ENCODE measurements at regions not wholly inside any gene's neighbourhood (a gene's known extent, or its start where the extent isn't known, plus 50 kb on each side); places are given as distances from the start of the nearest gene placed in this dataset.

DNA sequence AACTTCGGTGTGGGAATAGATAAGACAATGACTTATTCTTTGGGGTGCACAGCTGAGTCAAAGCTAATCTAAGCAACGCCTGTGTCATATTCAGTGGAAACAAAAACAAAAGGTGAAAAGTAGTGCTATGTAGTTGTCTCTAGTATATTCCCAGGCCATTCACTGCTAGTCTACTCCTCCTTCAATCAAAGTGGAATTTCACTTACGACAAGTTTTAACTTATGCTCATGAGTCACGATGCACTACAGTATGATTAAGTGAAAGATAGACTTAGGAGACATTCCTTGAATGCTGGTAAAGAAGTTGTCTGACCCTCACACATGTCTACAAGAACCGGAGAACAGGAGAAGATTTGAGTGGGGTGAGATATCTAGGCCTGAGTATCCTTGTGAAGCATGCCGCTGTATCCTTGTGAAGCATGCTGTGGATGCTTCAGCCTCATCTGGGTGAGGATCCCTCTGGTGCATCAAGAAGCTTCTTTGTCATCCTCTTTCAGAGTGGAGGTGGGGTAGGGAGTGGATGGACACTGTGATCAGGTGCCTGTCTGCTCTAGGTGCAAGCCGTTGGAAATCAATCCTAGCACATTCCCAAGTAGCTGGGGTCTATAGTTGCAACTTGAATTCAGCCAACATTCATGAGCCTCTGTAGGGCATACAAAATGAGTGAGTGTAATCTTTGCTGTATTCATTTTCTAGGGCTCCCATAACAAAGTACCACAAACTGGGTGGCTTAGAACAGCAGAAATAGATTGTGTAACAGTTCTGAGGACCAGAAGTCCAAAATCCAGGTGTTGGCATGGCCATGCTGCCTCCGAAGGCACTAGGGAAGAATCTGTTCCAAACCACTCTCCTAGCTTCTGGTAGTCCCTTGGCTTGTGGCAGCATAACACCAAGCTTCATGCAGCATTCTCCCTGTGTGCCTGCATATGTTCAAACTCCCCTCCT is 173.5 kb upstream of the FN1 start:
- TF ChIP-seq LEF1 (IDR thresholded peaks at IDR 0.05; ENCODE audit: borderline replicate concordance), result no peak
- TF ChIP-seq CTBP1 (IDR thresholded peaks at IDR 0.05; ENCODE audit: borderline replicate concordance), result no peak
- no peak for TF ChIP-seq FOXK2 (IDR thresholded peaks at IDR 0.05)
- TF ChIP-seq, protein P1, sequence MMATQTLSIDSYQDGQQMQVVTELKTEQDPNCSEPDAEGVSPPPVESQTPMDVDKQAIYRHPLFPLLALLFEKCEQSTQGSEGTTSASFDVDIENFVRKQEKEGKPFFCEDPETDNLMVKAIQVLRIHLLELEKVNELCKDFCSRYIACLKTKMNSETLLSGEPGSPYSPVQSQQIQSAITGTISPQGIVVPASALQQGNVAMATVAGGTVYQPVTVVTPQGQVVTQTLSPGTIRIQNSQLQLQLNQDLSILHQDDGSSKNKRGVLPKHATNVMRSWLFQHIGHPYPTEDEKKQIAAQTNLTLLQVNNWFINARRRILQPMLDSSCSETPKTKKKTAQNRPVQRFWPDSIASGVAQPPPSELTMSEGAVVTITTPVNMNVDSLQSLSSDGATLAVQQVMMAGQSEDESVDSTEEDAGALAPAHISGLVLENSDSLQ (IDR thresholded peaks at IDR 0.05), result no peak
- no peak for TF ChIP-seq L3MBTL2 (conservative IDR thresholded peaks at IDR 0.05)
- no peak for TF ChIP-seq BHLHE40 (IDR thresholded peaks at IDR 0.05; ENCODE audit: borderline replicate concordance)
- TF ChIP-seq ZNF384 (IDR thresholded peaks at IDR 0.05), result no peak
- CTCF ChIA-PET, result no interaction called here
- POLR2A ChIA-PET, result no interaction called here
- no peak for DNase-seq (ENCODE audit: extremely low spot score)

DNA sequence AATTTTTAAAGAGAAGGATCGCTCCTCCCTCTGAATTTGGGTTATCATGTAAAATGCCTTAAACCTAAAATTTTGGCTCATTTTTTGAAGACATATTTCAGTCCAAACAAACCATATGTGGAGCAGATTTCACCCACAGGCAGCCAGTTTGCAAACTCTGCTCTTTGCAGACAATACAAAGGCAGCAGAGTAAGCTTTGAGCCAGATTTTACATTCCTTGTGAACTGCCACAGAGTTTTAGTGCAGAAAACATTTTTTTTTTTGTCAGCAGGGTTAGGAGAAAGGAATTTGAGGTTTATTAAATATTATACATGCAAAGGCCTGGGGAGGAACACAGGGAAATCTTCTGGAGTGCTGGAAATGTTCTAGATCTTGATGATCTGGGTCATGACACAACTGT is 171.9 kb upstream of the FN1 start:
- no peak for DNase-seq (ENCODE audit: extremely low spot score)

GRCh38 chr2:215606219-215606618 is 170.4 kb upstream of the FN1 start:
- DNase-seq (ENCODE audit: extremely low spot score), result no peak
- no peak for TF ChIP-seq ARNT (IDR thresholded peaks at IDR 0.05)
- no peak for TF ChIP-seq SUZ12 (IDR thresholded peaks at IDR 0.05)
- no peak for TF ChIP-seq ELF4 (IDR thresholded peaks at IDR 0.05)
- TF ChIP-seq, protein P1 (IDR thresholded peaks at IDR 0.05), result no peak
- no peak for TF ChIP-seq SP1 (IDR thresholded peaks at IDR 0.05)
- no peak for TF ChIP-seq CTBP1 (IDR thresholded peaks at IDR 0.05; ENCODE audit: borderline replicate concordance)
- no peak for TF ChIP-seq NFRKB (IDR thresholded peaks at IDR 0.05)
- TF ChIP-seq FOXM1 (IDR thresholded peaks at IDR 0.05; ENCODE audit: borderline replicate concordance), result no peak
- no peak for TF ChIP-seq ZNF384 (IDR thresholded peaks at IDR 0.05)
- TF ChIP-seq FOXA1 (IDR thresholded peaks at IDR 0.05), result no peak
- TF ChIP-seq FOXK2 (IDR thresholded peaks at IDR 0.05), result no peak
- TF ChIP-seq L3MBTL2 (conservative IDR thresholded peaks at IDR 0.05), result no peak
- no peak for TF ChIP-seq LEF1 (IDR thresholded peaks at IDR 0.05; ENCODE audit: borderline replicate concordance)
- TF ChIP-seq BHLHE40 (IDR thresholded peaks at IDR 0.05; ENCODE audit: borderline replicate concordance), result no peak
- no peak for TF ChIP-seq TARDBP (IDR thresholded peaks at IDR 0.05)
- TF ChIP-seq HDGF (IDR thresholded peaks at IDR 0.05; ENCODE audit: borderline replicate concordance), result no peak
- ChIA-PET POLR2A (no interaction called here), CTCF (no interaction called here)

More for the DNA sequence above, 171.9 kb upstream of the FN1 start:
- ChIA-PET POLR2A (no interaction called here), CTCF (no interaction called here)
- TF ChIP-seq ELF4 (IDR thresholded peaks at IDR 0.05), result no peak
- TF ChIP-seq ZNF384 (IDR thresholded peaks at IDR 0.05), result no peak
- TF ChIP-seq SUZ12 (IDR thresholded peaks at IDR 0.05), result no peak
- TF ChIP-seq FOXM1 (IDR thresholded peaks at IDR 0.05; ENCODE audit: borderline replicate concordance), result no peak
- TF ChIP-seq, protein P1 (IDR thresholded peaks at IDR 0.05), result no peak
- no peak for TF ChIP-seq L3MBTL2 (conservative IDR thresholded peaks at IDR 0.05)
- no peak for TF ChIP-seq TARDBP (IDR thresholded peaks at IDR 0.05)
- TF ChIP-seq FOXA1 (IDR thresholded peaks at IDR 0.05), result no peak
- no peak for TF ChIP-seq NFRKB (IDR thresholded peaks at IDR 0.05)
- TF ChIP-seq LEF1 (IDR thresholded peaks at IDR 0.05; ENCODE audit: borderline replicate concordance), result no peak
- TF ChIP-seq HDGF (IDR thresholded peaks at IDR 0.05; ENCODE audit: borderline replicate concordance), result no peak
- no peak for TF ChIP-seq SP1 (IDR thresholded peaks at IDR 0.05)
- TF ChIP-seq BHLHE40 (IDR thresholded peaks at IDR 0.05; ENCODE audit: borderline replicate concordance), result no peak
- TF ChIP-seq CTBP1 (IDR thresholded peaks at IDR 0.05; ENCODE audit: borderline replicate concordance), result no peak
- TF ChIP-seq FOXK2 (IDR thresholded peaks at IDR 0.05), result no peak
- TF ChIP-seq ARNT (IDR thresholded peaks at IDR 0.05), result no peak

DNA sequence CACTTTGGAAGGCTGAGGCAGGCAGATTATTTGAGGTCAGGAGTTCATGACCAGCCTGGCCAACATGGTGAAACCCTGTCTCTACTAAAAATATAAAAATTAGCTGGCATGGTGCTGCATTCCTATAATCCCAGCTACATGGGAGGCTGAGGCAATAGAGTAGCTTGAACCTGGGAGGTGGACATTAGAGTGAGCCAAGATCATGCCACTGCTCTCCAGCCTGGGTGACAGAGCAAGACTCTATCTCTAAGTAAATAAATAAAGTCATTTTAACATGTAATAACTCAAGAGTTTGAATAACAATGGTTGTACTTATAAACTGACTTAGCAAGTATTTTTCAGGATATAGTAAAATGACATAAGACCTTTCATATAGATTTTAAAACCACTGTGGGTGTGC is 169.3 kb upstream of the FN1 start:
- POLR2A ChIA-PET, result no interaction called here
- CTCF ChIA-PET, result no interaction called here
- DNase-seq (ENCODE audit: extremely low spot score), result no peak
- TF ChIP-seq LEF1 (IDR thresholded peaks at IDR 0.05; ENCODE audit: borderline replicate concordance) (no peak), SUZ12 (IDR thresholded peaks at IDR 0.05) (no peak), NFRKB (IDR thresholded peaks at IDR 0.05) (no peak), FOXA1 (IDR thresholded peaks at IDR 0.05) (no peak), SP1 (IDR thresholded peaks at IDR 0.05) (no peak), ARNT (IDR thresholded peaks at IDR 0.05) (no peak), ELF4 (IDR thresholded peaks at IDR 0.05) (no peak), FOXK2 (IDR thresholded peaks at IDR 0.05) (no peak), L3MBTL2 (conservative IDR thresholded peaks at IDR 0.05) (no peak), CTBP1 (IDR thresholded peaks at IDR 0.05; ENCODE audit: borderline replicate concordance) (no peak), ZNF384 (IDR thresholded peaks at IDR 0.05) (no peak), HDGF (IDR thresholded peaks at IDR 0.05; ENCODE audit: borderline replicate concordance) (no peak), FOXM1 (IDR thresholded peaks at IDR 0.05; ENCODE audit: borderline replicate concordance) (no peak), TARDBP (IDR thresholded peaks at IDR 0.05) (no peak), BHLHE40 (IDR thresholded peaks at IDR 0.05; ENCODE audit: borderline replicate concordance) (no peak)
- TF ChIP-seq, protein P1 (IDR thresholded peaks at IDR 0.05), result no peak

- no peak for DNase-seq (ENCODE audit: extremely low spot score)
- ChIA-PET POLR2A (interaction anchor here (0.7 kb wide), 1 partner anchor 15 kb away, joined by 3 read pairs; no protein-coding TSS in a partner anchor), CTCF (no interaction called here)
- TF ChIP-seq ELF4 (IDR thresholded peaks at IDR 0.05), result no peak
- no peak for TF ChIP-seq BHLHE40 (IDR thresholded peaks at IDR 0.05; ENCODE audit: borderline replicate concordance)
- no peak for TF ChIP-seq FOXK2 (IDR thresholded peaks at IDR 0.05)
- no peak for TF ChIP-seq FOXA1 (IDR thresholded peaks at IDR 0.05)
- no peak for TF ChIP-seq ARNT (IDR thresholded peaks at IDR 0.05)
- TF ChIP-seq, protein P1 (IDR thresholded peaks at IDR 0.05), result no peak
- no peak for TF ChIP-seq LEF1 (IDR thresholded peaks at IDR 0.05; ENCODE audit: borderline replicate concordance)
- no peak for TF ChIP-seq NFRKB (IDR thresholded peaks at IDR 0.05)
- no peak for TF ChIP-seq TARDBP (IDR thresholded peaks at IDR 0.05)
- TF ChIP-seq SUZ12 (IDR thresholded peaks at IDR 0.05), result no peak
- no peak for TF ChIP-seq HDGF (IDR thresholded peaks at IDR 0.05; ENCODE audit: borderline replicate concordance)
- TF ChIP-seq L3MBTL2 (conservative IDR thresholded peaks at IDR 0.05), result no peak
Observed at GRCh38 chr2:215604606-215605005, 168.7 kb upstream of the FN1 start.

All from HEK293T (cell line).